K562 (cell line): ENCODE measurements at regions not wholly inside any gene's neighbourhood (a gene's known extent, or its start where the extent isn't known, plus 50 kb on each side); places are given as distances from the start of the nearest gene placed in this dataset.

ENCODE experiments used
- CCAR2 ChIP-seq: fragments of 200-400 bp; formaldehyde crosslinking; IDR thresholded peaks from 2 replicates; pipeline ENCODE4 v1.6.1; 2017; ENCODE audit warnings: mild to moderate bottlenecking, low read depth, low read length
- COPS2 ChIP-seq: fragments of 450-650 bp; conservative IDR thresholded peaks from 2 replicates; pipeline ENCODE4 v1.6.1; 2016; ENCODE audit warnings: mild to moderate bottlenecking, moderate library complexity
- ELF4 ChIP-seq: fragments of 450-650 bp; formaldehyde crosslinking; IDR thresholded peaks from 2 replicates; pipeline ENCODE4 v1.4.0; 2022; ENCODE audit warnings: missing genetic modification characterization
- FOS ChIP-seq: IDR thresholded peaks from 3 replicates; pipeline ENCODE4 v1.6.1; 2011; ENCODE audit not compliant: insufficient read length; ENCODE audit errors: extremely low read depth
- JUNB ChIP-seq: fragments of 450-650 bp; formaldehyde crosslinking; conservative IDR thresholded peaks from 2 replicates; pipeline ENCODE4 v1.4.0; 2020; ENCODE audit warnings: mild to moderate bottlenecking
- LEF1 ChIP-seq: fragments of 450-650 bp; IDR thresholded peaks from 2 replicates; pipeline ENCODE4 v1.6.1; 2016; ENCODE audit warnings: mild to moderate bottlenecking
- MAX ChIP-seq: sonication (generic); formaldehyde crosslinking; IDR thresholded peaks from 2 replicates; pipeline ENCODE4 v1.9.0; 2022; ENCODE audit warnings: mild to moderate bottlenecking, missing genetic modification reagents
- MNT ChIP-seq, 2 experiments: fragments of 450-650 bp; conservative IDR thresholded peaks; 2 replicates each; pipeline ENCODE4 v1.6.1; 2017; ENCODE audit warnings: mild to moderate bottlenecking in 2 of 2, moderate library complexity in 2 of 2
- NCOA2 ChIP-seq, 2 experiments: fragments of 450-650 bp; IDR thresholded peaks; 2 replicates each; pipeline ENCODE4 v1.6.1; 2018; ENCODE audit warnings: mild to moderate bottlenecking in 2 of 2, moderate library complexity in 1 of 2; ENCODE audit not compliant: partially characterized antibody in 2 of 2
- RNF219 ChIP-seq: fragments of 250-450 bp; sonication (Bioruptor Pico); IDR thresholded peaks from 2 replicates; pipeline ENCODE4 v1.5.0; 2022; ENCODE audit warnings: mild to moderate bottlenecking
- SMAD2 ChIP-seq: fragments of 150-350 bp; IDR thresholded peaks from 2 replicates; pipeline ENCODE4 v1.6.1; 2014; ENCODE audit warnings: low read depth, mild to moderate bottlenecking, low read length
- YBX1 ChIP-seq: fragments of 450-650 bp; IDR thresholded peaks from 2 replicates; pipeline ENCODE4 v1.7.1; 2016; ENCODE audit warnings: mild to moderate bottlenecking
- ZNF174 ChIP-seq: fragments of 250-450 bp; sonication (Bioruptor Pico); IDR thresholded peaks from 2 replicates; pipeline ENCODE4 v1.4.0; 2020; ENCODE audit warnings: mild to moderate bottlenecking
- TF ChIP-seq, protein P1 (sequence below), 3 experiments: IDR thresholded peaks in 2 of 3; conservative IDR thresholded peaks in 1 of 3; 2 replicates each; pipeline ENCODE4 v1.5.1; 2011 to 2012; ENCODE audit warnings: low read length in 3 of 3, mild to moderate bottlenecking in 3 of 3, control low read depth in 2 of 3, improper control_type of control experiment in 1 of 3, inconsistent platforms in 1 of 3, low read depth in 1 of 3, mixed read lengths in 1 of 3, moderate library complexity in 1 of 3; ENCODE audit not compliant: insufficient read depth in 2 of 3

GRCh38 chr10:121129266-121129665, 278.1 kb downstream of the WDR11 start:
- TF ChIP-seq COPS2 (no peak), CCAR2 (no peak), ZNF174 (CRISPR knock-in tag) (no peak), RNF219 (CRISPR knock-in tag) (no peak), MAX (CRISPR knock-in tag) (no peak), YBX1 (no peak), NCOA2 (IDR thresholded peaks at IDR 0.05; ENCODE audit: partially characterized antibody in 2 of 2) (no peak), ELF4 (CRISPR knock-in tag) (no peak), JUNB (CRISPR knock-in tag) (no peak), LEF1 (no peak), FOS (no peak), MNT (conservative IDR thresholded peaks at IDR 0.05) (no peak), SMAD2 (no peak)
- TF ChIP-seq, protein P1, sequence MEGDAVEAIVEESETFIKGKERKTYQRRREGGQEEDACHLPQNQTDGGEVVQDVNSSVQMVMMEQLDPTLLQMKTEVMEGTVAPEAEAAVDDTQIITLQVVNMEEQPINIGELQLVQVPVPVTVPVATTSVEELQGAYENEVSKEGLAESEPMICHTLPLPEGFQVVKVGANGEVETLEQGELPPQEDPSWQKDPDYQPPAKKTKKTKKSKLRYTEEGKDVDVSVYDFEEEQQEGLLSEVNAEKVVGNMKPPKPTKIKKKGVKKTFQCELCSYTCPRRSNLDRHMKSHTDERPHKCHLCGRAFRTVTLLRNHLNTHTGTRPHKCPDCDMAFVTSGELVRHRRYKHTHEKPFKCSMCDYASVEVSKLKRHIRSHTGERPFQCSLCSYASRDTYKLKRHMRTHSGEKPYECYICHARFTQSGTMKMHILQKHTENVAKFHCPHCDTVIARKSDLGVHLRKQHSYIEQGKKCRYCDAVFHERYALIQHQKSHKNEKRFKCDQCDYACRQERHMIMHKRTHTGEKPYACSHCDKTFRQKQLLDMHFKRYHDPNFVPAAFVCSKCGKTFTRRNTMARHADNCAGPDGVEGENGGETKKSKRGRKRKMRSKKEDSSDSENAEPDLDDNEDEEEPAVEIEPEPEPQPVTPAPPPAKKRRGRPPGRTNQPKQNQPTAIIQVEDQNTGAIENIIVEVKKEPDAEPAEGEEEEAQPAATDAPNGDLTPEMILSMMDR (IDR thresholded peaks at IDR 0.05 in 2 of 3, conservative IDR thresholded peaks at IDR 0.05 in 1 of 3; ENCODE audit: insufficient read depth in 2 of 3, low read depth in 1 of 3, low read length in 3 of 3), result no peak
